ENCODE measurements at regions not wholly inside any gene's neighbourhood (a gene's known extent, or its start where the extent isn't known, plus 50 kb on each side); places are given as distances from the start of the nearest gene placed in this dataset.
"Not testable (repeated sequence)": the region's sequence is repeated elsewhere in the genome, so short reads cannot be mapped to it uniquely, and the experiment has no call there.

DNA sequence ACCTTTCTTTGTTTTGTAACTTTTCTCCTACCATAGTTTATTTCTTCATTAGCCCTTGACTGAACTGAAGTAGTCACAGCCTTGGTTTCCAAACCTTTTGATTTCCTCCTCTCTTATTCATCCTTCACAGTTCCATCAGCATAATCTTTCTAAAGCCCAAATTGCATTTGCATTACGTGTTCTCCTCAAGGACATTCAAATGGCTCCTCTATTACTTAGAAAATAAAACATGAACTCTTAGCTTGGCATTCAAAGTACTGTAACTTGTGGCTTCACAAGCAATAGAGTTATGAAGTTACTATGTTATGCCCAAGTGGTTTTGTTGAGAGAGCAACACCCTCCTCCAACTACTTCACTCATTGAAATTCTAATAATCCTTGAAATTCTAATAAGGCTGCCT, 840.0 kb downstream of the TTLL7 start:
- H3K27me3 ChIP-seq (ENCODE audit: insufficient read depth, low read length); H3K36me3 ChIP-seq (ENCODE audit: insufficient read depth, low read depth, low read length); H3K4me3 ChIP-seq (ENCODE audit: low read length); H3K9me3 ChIP-seq (ENCODE audit: insufficient read depth, low read depth, low read length); H3K27ac ChIP-seq (ENCODE audit: low read length); H3K9ac ChIP-seq (ENCODE audit: low read depth, low read length); H3K4me1 ChIP-seq (ENCODE audit: insufficient read depth, low read length): not testable (repeated sequence)

GRCh38 chr1:83154306-83154705, 844.6 kb downstream of the TTLL7 start:
- not testable (repeated sequence) for H3K27ac ChIP-seq (ENCODE audit: low read length)

GRCh38 chr1:83151167-83151898, 847.6 kb downstream of the TTLL7 start:
- H3K4me1 ChIP-seq (ENCODE audit: insufficient read depth, low read length); H3K9ac ChIP-seq (ENCODE audit: low read depth, low read length); H3K36me3 ChIP-seq (ENCODE audit: insufficient read depth, low read depth, low read length); H3K27ac ChIP-seq (ENCODE audit: low read length); H3K4me3 ChIP-seq (ENCODE audit: low read length); H3K27me3 ChIP-seq (ENCODE audit: insufficient read depth, low read length); H3K9me3 ChIP-seq (ENCODE audit: insufficient read depth, low read depth, low read length): not testable (repeated sequence)

More at GRCh38 chr1:83154306-83154705, 844.6 kb downstream of the TTLL7 start:
- H3K9me3 ChIP-seq (ENCODE audit: insufficient read depth, low read depth, low read length); H3K27me3 ChIP-seq (ENCODE audit: insufficient read depth, low read length); H3K36me3 ChIP-seq (ENCODE audit: insufficient read depth, low read depth, low read length); H3K4me3 ChIP-seq (ENCODE audit: low read length); H3K9ac ChIP-seq (ENCODE audit: low read depth, low read length); H3K4me1 ChIP-seq (ENCODE audit: insufficient read depth, low read length): not testable (repeated sequence)

- H3K4me3 ChIP-seq (ENCODE audit: low read length); H3K36me3 ChIP-seq (ENCODE audit: insufficient read depth, low read depth, low read length); H3K4me1 ChIP-seq (ENCODE audit: insufficient read depth, low read length); H3K27ac ChIP-seq (ENCODE audit: low read length); H3K9me3 ChIP-seq (ENCODE audit: insufficient read depth, low read depth, low read length); H3K9ac ChIP-seq (ENCODE audit: low read depth, low read length); H3K27me3 ChIP-seq (ENCODE audit: insufficient read depth, low read length): not testable (repeated sequence)
Observed at GRCh38 chr1:83150479-83150878, 848.5 kb downstream of the TTLL7 start.

DNA sequence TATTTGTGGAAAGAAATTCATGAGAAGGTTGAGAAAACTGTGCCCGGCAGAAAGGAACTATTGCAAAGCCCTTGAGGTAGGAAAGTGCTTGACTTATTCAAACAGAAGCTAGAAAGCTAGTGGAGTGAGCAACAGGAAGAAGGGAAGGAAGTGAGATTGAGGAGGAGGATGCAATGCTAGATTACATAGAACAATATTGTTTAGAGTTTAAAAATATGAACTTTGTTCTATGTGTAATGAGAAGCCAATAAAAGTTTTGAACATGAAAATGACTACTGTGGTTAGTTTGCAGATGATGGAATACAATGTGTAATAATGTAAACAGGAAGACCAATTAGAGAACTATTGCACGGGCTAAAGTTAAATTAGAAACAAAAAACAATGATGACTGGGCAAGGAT, 853.1 kb downstream of the TTLL7 start:
- H3K4me1 ChIP-seq (ENCODE audit: insufficient read depth, low read length); H3K36me3 ChIP-seq (ENCODE audit: insufficient read depth, low read depth, low read length); H3K9me3 ChIP-seq (ENCODE audit: insufficient read depth, low read depth, low read length); H3K4me3 ChIP-seq (ENCODE audit: low read length); H3K9ac ChIP-seq (ENCODE audit: low read depth, low read length); H3K27ac ChIP-seq (ENCODE audit: low read length); H3K27me3 ChIP-seq (ENCODE audit: insufficient read depth, low read length): not testable (repeated sequence)

DNA sequence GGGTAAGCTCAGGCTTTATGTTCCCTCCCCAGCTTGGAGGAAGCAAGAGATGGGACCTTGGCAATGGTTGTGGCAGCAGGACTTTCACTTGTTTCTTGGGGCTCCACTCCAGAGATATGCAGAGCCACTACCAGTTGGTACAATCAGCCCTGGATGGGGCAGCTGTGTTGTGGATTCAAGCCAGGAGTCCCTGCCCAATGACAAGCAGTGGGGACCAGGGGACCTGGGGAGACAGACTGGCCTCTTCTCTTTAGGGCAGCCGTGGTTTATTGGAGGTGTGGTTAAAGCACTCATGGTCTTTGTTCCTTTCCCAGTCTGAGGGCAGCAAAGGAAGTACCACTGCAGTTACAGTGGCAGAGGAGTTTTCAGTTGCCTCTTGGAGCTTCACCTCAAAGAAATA, 856.1 kb downstream of the TTLL7 start:
- not testable (repeated sequence) for H3K27me3 ChIP-seq (ENCODE audit: insufficient read depth, low read length); H3K27ac ChIP-seq (ENCODE audit: low read length); H3K9me3 ChIP-seq (ENCODE audit: insufficient read depth, low read depth, low read length); H3K4me1 ChIP-seq (ENCODE audit: insufficient read depth, low read length); H3K4me3 ChIP-seq (ENCODE audit: low read length); H3K36me3 ChIP-seq (ENCODE audit: insufficient read depth, low read depth, low read length); H3K9ac ChIP-seq (ENCODE audit: low read depth, low read length)

- not testable (repeated sequence) for H3K27ac ChIP-seq (ENCODE audit: low read length); H3K9me3 ChIP-seq (ENCODE audit: insufficient read depth, low read depth, low read length); H3K4me1 ChIP-seq (ENCODE audit: insufficient read depth, low read length); H3K9ac ChIP-seq (ENCODE audit: low read depth, low read length); H3K27me3 ChIP-seq (ENCODE audit: insufficient read depth, low read length); H3K36me3 ChIP-seq (ENCODE audit: insufficient read depth, low read depth, low read length); H3K4me3 ChIP-seq (ENCODE audit: low read length)
Observed at GRCh38 chr1:83135524-83136157, 863.3 kb downstream of the TTLL7 start.

- H3K9ac ChIP-seq (ENCODE audit: low read depth, low read length); H3K4me1 ChIP-seq (ENCODE audit: insufficient read depth, low read length); H3K4me3 ChIP-seq (ENCODE audit: low read length); H3K27me3 ChIP-seq (ENCODE audit: insufficient read depth, low read length); H3K36me3 ChIP-seq (ENCODE audit: insufficient read depth, low read depth, low read length); H3K9me3 ChIP-seq (ENCODE audit: insufficient read depth, low read depth, low read length); H3K27ac ChIP-seq (ENCODE audit: low read length): not testable (repeated sequence)
Observed at GRCh38 chr1:83134322-83135014, 864.5 kb downstream of the TTLL7 start.

- Histone ChIP-seq H3K27me3 (ENCODE audit: insufficient read depth, low read length) (no peaks in the 10 kb centered on the region), H3K36me3 (ENCODE audit: insufficient read depth, low read depth, low read length) (no peaks in the 10 kb centered on the region)
Observed at GRCh38 chr1:83131692-83131955, 867.3 kb downstream of the TTLL7 start.

DNA sequence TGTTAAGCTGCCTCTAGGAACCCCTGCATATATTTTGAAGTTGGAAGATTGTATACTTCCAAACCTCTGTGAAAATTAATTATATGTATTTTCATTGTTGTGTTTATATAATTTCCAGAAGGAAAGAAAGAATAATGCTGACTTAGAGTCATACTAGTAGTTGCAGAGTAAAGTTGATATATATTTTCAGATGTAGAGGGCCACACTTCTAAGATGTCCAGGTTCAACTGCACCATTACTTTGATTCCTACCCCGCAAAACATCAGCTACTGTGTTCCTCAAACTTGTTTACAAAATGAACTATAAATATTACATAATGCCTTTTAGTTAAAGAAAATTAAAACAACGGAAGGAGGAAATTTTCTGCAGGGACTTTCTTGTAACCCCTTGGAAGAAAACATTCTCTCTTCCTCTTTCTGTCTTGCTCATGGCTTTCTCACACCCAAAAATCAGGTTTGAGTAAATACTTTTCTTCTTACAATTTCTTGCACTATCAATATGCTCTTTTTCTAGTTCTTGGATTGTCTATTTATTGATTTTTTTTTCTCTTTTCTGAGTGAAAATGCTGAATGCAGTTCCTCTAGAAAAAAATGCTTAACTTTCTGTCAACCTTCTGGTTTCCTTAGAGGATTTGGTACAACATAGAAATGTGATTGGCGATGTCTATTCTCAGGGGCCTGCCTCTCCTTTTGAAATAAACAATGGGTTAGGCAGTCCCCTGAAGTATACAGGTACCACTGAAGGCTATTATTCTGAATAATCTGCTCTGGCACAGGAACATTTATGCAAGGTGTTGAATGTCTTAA, 867.8 kb downstream of the TTLL7 start:
- Histone ChIP-seq H3K27ac (ENCODE audit: low read length) (no peak overlapping the region), H3K36me3 (ENCODE audit: insufficient read depth, low read depth, low read length) (no peaks in the 10 kb centered on the region), H3K27me3 (ENCODE audit: insufficient read depth, low read length) (no peaks in the 10 kb centered on the region), H3K4me1 (ENCODE audit: insufficient read depth, low read length) (no peaks in the 10 kb centered on the region; the same call in 1 of the 2 replicates), H3K9me3 (ENCODE audit: insufficient read depth, low read depth, low read length) (no peaks in the 10 kb centered on the region), H3K9ac (ENCODE audit: low read depth, low read length) (no peak overlapping the region), H3K4me3 (ENCODE audit: low read length) (no peak overlapping the region)

More at GRCh38 chr1:83131692-83131955, 867.3 kb downstream of the TTLL7 start:
- no peak overlapping the region for H3K27ac ChIP-seq (ENCODE audit: low read length)
- no peak overlapping the region for H3K9ac ChIP-seq (ENCODE audit: low read depth, low read length)
- H3K4me3 ChIP-seq (ENCODE audit: low read length), result no peak overlapping the region
- H3K9me3 ChIP-seq (ENCODE audit: insufficient read depth, low read depth, low read length), result no peaks in the 10 kb centered on the region
- no peaks in the 10 kb centered on the region; the same call in 1 of the 2 replicates for H3K4me1 ChIP-seq (ENCODE audit: insufficient read depth, low read length)

- no peaks in the 10 kb centered on the region for H3K36me3 ChIP-seq (ENCODE audit: insufficient read depth, low read depth, low read length)
- H3K27ac ChIP-seq (ENCODE audit: low read length), result no peak overlapping the region
Observed at GRCh38 chr1:83129107-83129506, 869.8 kb downstream of the TTLL7 start.

More at GRCh38 chr1:83129107-83129506, 869.8 kb downstream of the TTLL7 start:
- Histone ChIP-seq H3K9me3 (ENCODE audit: insufficient read depth, low read depth, low read length) (no peaks in the 10 kb centered on the region), H3K4me3 (ENCODE audit: low read length) (no peak overlapping the region), H3K9ac (ENCODE audit: low read depth, low read length) (no peak overlapping the region), H3K4me1 (ENCODE audit: insufficient read depth, low read length) (no peaks in the 10 kb centered on the region; the same call in 1 of the 2 replicates), H3K27me3 (ENCODE audit: insufficient read depth, low read length) (no peaks in the 10 kb centered on the region)
